VCaP (cell line): ENCODE measurements at regions not wholly inside any gene's neighbourhood (a gene's known extent, or its start where the extent isn't known, plus 50 kb on each side); places are given as distances from the start of the nearest gene placed in this dataset.

Experiments
- H3K27ac ChIP-seq: fragments of 450-650 bp; 2 replicates; pipeline ENCODE4 v1.5.1; 2017
- TF ChIP-seq, protein P1 (sequence below): fragments of 450-650 bp; conservative IDR thresholded peaks from 2 replicates; pipeline ENCODE4 v1.5.1; 2017; ENCODE audit warnings: mild to moderate bottlenecking, moderate library complexity

DNA sequence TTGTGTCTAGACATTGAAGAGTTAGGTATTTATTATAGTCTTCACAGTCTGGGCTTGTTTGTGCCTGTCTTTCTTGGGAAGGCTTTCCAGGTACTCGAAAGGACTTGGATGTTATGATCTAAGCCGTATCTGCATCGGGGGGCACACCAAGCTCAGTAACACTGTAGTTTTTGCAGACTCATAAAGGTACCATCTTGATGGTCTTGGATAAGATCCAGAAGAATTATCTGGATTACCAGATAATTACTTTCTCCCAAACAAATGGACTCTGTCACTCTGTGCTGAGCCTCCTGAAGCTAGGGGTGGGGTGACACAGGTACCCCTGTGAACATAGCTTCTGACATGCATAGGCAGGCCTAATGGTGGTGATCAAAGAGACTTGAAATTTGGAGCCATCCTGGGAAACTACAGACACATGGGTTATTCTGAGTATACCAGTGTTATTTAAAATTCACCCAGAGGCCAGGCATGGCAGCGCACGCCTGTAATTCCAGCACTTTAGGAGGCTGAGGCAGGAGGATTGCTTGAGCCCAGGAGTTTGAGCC lies 238.6 kb upstream of the TPM1 start:
- TF ChIP-seq, protein P1, sequence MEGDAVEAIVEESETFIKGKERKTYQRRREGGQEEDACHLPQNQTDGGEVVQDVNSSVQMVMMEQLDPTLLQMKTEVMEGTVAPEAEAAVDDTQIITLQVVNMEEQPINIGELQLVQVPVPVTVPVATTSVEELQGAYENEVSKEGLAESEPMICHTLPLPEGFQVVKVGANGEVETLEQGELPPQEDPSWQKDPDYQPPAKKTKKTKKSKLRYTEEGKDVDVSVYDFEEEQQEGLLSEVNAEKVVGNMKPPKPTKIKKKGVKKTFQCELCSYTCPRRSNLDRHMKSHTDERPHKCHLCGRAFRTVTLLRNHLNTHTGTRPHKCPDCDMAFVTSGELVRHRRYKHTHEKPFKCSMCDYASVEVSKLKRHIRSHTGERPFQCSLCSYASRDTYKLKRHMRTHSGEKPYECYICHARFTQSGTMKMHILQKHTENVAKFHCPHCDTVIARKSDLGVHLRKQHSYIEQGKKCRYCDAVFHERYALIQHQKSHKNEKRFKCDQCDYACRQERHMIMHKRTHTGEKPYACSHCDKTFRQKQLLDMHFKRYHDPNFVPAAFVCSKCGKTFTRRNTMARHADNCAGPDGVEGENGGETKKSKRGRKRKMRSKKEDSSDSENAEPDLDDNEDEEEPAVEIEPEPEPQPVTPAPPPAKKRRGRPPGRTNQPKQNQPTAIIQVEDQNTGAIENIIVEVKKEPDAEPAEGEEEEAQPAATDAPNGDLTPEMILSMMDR: no peak
- no peak overlapping the region for H3K27ac ChIP-seq

DNA sequence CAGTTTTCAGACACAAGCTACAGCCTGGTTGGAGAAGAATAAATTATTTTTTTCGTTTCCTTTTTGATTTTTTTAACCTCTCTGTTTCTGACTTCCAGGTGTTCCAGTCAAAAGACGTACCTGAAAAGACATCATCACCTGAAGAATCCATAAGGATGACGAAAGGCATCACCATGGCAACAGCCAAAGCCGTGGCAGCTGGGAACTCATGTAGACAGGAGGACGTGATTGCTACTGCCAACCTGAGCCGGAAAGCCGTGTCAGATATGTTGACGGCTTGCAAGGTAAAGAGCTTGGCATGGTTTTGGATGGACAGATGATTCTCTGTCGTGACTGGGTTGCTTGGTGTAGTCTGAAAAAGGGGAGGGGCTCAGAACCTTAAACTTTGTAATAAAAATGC lies 237.0 kb upstream of the TPM1 start:
- TF ChIP-seq, protein P1: no peak
- no peak overlapping the region for H3K27ac ChIP-seq

DNA sequence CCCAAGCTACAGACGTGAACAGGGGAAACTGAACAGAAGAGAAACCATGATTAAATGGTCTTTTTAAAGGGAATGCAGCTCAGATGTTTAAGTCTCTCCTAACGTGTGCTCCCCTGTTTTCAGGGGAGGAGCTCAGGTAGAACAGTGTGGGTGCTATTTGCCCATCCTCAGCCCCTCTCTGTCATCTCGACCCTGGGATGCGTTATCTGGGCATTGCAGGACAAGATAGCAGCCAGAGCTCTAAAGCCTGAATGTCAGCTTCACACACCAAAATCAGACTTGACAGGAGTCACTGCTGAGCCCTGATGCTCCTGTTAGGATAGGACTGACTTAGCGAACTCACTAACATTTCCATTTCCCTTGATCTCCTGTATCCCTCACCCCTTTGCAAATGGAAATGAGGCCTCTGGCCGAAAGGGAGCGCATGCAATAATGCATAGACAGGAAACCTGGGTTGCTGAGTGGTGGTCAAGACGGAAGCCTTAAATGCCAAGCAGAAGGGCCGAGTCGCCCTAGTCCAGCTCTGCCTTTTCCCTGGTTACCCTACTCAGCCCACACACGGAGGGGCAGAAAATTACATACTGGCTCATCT lies 234.9 kb upstream of the TPM1 start:
- no peak overlapping the region for H3K27ac ChIP-seq
- TF ChIP-seq, protein P1: no peak

DNA sequence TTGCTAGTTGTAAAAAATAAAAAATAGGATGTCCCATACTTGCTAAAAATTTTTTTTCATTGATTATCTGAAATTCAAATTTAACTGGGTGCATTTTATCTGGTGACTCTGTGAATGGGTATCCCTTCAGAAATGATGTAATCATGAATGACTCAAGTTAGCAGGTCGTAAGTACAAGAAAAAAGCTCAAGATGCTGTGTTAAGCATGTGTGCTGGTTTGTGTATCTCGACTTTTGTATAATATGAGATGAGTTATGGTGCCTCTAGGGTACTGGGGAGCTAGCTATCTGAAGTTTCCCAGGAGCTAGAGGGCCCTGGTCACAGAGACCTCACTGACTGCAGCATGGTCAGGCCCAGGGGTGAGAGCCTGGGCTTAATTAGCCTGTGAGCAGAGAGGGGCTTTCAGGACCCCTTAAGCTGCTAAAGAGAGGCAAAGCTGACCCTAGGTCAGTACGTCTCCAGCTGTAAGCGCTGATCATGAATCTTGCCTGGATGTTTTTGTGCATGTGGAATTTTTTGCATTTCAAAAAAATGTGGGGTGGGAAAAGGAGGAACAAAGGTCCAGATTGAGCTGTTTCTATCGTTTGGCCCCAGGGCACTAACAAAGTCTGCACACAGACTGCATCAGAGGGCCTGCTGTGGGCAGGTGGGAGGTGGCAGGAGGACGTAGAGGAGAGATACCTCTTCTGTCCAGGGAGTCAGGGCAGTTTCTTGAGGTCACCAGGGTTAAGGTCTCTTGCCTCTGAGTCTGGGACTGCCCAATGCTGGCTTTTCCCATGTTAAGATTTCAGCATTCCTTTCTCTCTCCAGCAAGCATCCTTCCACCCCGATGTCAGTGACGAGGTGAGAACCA lies 233.2 kb upstream of the TPM1 start:
- no peak overlapping the region for H3K27ac ChIP-seq

DNA sequence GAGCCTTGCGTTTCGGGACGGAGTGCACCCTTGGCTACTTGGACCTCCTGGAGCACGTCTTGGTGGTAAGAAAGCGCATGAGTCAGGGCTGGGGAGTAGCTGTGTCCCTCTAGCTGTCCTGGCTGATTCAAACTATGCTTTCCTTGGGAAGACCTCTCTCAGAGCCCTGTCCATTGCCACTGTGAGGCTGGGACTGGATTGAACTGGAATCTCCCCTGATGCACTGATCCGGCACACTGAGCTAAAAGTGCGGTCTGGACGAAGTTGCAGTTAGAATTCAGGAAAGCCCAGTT lies 232.6 kb upstream of the TPM1 start:
- H3K27ac ChIP-seq: no peak overlapping the region
- TF ChIP-seq, protein P1: no peak

More for the DNA sequence above, 233.2 kb upstream of the TPM1 start:
- TF ChIP-seq, protein P1: no peak

DNA sequence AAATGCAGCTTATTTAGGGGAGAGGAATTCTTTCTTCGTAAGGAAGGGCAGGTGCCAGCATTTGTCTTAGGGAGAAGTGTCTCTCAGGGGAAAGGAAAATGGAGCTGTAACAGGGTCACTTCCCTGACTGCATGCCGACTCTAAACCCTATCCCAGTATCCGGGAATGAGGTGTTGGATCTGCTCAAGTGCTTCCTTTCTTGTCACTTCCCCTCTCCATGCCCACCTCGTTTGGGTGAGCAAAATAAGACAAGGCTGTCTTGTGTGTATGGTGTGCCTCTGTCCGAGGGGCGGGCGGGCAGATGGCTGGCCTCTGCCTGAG lies 230.1 kb upstream of the TPM1 start:
- no peak overlapping the region for H3K27ac ChIP-seq
- TF ChIP-seq, protein P1: no peak

DNA sequence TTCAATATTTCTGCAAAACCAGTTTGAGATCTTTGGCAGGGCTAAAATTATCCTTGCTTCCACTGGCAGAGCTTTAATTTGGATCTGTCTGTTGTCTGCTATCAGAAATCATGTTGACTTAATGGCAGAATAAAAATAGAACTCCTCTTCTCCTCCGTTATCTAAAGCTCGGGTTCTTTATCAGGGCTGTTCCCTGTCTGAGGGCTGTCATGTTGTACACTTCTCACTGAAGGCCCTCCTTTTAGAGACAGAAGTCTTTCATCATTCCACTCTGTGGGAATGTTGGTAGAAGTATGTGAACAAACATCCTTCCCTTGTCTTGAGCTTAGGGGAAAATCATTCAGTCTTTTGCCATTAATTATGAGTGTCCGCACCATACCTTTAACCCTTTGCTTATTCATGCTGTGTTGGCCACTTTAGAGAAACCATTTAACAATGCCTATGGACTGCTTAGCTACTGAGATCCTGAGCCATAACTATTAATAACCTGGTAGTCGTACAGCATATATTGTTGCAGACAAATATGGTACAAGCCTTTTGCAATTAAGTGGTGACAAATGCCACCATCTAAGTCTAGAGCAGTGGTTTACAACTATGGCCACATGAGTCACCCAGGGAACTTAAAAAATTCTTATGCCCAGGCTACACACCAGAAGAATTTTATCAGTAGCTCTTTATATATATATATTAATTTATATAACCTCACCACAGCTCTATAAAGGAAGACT lies 226.0 kb upstream of the TPM1 start:
- TF ChIP-seq, protein P1: no peak

More for the DNA sequence above, 226.0 kb upstream of the TPM1 start:
- H3K27ac ChIP-seq: no peak overlapping the region
